Right lung (tissue), 2 donors: ENCODE measurements at regions not wholly inside any gene's neighbourhood (a gene's known extent, or its start where the extent isn't known, plus 50 kb on each side); places are given as distances from the start of the nearest gene placed in this dataset.
A peak's percentile ranks its signal among the peaks of the same experiment; 100 is the strongest.
"Not testable (repeated sequence)": the region's sequence is repeated elsewhere in the genome, so short reads cannot be mapped to it uniquely, and the experiment has no call there.

Experiments used
- DNase-seq, 2 donors: peaks; one replicate each; pipeline ENCODE4 v3.0.0-alpha.2; 2013

DNA sequence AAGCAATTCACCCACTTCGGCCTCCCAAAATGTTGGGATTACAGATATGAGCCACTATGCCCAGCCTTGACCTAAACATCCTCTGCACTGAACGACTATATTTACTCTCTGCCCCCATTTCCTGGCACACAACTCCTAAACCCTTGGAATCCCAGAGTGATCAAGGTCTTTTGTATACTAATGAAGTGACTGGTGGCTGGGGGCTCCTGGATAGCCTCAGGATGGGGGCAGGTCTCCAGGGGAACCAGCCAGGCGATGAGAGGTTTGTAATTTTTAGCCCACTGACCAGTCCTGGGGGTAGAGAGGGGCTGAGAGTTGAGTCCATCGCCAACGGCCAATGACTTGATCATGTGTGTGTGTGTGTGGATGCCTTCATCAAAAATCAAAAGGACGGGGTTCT is 71.1 kb downstream of the FAM50B start:
- no peak for DNase-seq

DNA sequence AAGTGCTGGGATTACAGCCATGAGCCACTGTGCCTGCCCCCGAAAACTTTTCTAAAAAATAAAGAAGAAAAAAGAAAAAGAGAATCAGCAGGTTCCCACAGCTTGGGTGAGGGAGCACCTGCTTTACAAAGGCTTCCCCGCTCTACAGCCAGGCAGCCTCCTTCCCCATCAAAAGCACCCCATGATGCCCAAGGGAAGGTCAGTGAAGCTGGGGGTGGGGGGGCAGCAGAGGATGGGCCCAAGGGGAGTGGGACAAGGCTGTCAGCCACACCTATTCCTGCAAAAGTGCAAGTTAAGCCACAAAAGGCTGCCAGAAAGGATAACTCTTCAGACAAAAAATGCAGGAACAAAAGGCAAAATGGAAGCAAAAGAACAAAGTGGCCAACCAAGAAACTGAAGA is 72.5 kb downstream of the FAM50B start:
- DNase-seq, result no peak

- DNase-seq, result not testable (repeated sequence)
Observed at GRCh38 chr6:3922619-3923018, 73.4 kb downstream of the FAM50B start.

DNA sequence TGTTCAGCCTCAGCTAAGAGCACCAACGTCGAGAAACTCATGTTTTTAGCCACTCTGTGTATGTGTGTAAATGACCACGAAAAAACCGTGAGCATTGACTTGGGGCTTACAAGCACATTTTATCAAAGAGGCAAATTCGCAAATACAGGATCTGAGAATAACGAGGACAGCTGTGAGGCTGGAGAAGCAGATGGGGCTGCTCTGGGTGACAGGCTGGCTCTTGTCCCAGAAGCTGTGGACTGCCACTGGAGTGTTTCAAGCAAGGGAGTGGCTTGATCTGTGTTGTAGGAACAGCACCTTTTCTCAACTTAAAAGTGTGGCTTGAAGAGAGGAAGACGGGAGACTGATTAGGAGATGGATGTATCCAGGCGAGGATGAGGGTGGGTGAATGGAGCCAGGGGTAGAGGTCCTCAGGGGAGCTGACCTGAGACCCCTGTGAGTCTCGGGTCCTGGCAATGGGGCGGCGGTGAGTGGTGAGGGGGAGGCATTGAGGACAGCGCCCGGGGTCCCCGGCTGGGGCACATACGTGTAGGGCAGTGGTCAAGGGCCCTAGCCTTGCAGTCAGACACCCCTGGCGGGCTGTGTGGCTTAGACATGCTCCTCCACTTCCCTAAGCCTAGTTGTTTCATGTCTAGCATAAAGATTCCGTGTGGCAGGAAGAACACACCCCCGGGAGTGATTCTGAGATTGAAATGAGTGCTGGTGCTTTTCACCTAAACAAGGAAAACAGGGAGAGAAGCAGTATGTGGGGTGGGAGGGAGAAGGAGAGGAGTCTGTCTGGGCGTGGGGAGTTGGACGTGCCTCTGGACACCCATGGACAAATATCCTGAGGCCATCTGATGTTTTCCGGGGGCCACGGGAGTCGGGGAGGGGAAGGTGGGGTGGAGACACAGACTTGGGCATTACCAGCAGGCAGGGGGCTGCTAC is 76.3 kb downstream of the FAM50B start:
- DNase-seq, result peak; percentile 44 to 48

GRCh38 chr6:3926150-3926482 is 76.9 kb downstream of the FAM50B start:
- no peak for DNase-seq

- no peak for DNase-seq
Observed at GRCh38 chr6:3928111-3928510, 78.9 kb downstream of the FAM50B start.

- no peak for DNase-seq
Observed at GRCh38 chr6:3929281-3929798, 80.2 kb downstream of the FAM50B start.

DNA sequence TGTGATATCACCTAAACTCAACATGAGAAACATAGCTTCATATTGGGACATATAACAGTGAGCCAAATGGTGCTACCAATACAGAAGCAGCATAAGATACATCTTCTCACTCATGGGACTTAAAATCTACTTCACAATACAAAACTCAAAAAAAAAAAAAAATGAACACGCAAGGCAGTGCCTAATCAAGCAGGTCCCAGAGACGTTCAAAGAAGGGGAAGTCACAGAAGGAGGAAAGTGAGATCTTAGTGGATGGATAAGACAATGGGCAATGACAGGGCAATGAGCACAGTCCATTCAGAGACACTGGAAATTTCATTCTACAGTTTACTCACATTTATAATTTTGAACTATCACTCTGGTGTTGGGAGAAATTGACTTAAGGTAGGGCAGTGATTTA is 88.3 kb downstream of the FAM50B start:
- no peak for DNase-seq

- DNase-seq, result no peak
Observed at GRCh38 chr6:3938715-3939367, 89.7 kb downstream of the FAM50B start.

DNA sequence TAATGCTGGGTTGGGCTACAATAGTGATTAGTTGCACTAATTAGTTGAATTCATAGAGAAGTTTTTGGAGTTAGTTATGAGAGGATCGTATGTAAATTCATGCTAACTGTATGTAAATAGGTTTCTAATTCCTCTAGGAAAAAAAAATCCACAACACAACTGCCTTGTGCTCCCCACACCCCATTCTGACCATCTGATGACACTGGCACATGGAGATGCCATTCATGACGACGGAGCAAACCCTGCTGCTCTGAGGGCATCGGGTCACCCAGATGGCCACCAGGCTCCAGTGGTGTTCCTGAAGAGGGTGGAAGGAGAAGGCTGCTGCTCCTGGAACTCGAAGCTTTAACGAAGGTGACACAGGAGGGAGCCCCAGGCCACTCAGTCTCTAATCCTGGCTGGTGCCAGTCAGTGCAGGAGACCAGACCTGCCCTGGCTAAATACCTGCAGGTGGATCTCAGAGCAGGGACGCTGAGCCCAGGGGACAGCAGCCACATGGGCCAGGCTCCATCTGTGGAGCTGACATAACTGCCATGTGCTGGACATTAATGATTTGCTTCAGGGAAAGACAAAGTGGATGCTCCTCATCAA is 90.3 kb downstream of the FAM50B start:
- DNase-seq, result no peak

DNA sequence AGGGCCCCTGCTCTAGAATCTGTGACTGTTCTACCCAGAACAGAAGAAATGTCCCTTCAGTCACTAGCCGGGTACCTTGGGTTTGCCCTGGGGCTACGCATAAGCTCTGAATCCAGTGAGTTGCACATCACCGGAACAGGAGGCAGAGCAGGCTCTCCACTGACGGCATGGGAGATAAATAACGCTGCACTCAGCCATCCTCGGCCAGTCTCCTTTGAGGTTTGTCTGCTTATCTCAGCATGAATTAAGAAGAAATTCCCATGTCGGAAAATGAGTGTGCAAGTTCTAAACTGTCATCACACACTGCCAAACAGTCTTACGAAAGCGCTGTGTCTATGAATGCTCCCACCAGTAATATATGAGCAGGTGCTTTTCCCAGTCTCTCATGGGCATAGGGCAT is 90.8 kb downstream of the FAM50B start:
- DNase-seq, result no peak

GRCh38 chr6:3940703-3941102 is 91.5 kb downstream of the FAM50B start:
- DNase-seq, result no peak

GRCh38 chr6:3943331-3943765 is 94.2 kb downstream of the FAM50B start:
- peak; percentile 25 to 40 for DNase-seq

DNA sequence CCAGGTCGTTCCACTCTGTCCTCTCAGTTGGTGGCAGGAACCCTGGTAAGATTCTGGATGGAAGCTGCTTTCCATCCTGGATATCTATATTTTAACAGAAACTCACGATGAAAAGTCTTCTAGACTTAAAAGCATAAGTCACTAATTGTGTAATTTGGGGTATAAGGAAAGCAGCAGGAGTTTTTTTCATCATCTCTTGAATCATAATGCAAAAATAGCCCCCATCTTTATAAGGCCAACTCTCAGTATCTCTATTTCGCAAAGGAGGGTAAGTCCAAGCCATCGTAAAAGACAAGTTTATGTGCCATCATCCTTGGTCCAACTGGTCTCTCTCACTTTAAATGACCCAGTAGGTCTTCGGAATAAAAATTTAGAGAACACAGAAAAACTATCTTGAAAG is 95.1 kb downstream of the FAM50B start:
- no peak for DNase-seq

DNA sequence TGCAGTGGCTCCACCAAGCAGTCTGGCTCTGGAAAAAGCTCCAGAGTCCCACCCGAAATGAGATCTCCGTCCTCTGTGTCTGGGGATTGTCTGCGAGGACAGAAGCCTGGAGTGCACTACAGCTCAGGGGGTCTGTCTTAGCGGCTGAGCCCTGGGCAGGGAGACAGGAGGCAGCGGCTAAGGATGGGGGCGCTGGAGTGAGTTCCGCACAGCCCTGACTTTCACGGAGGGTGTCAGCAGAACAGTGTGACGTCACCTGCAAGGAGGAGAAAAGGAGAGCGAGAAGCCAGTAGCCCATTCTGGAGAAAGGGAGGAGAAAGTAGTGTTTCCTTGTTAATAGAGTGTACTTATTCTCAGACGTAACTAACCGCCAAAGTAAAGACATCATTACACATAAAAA is 97.6 kb downstream of the FAM50B start:
- DNase-seq, result no peak

- DNase-seq, result no peak
Observed at GRCh38 chr6:3948866-3949265, 99.7 kb downstream of the FAM50B start.

GRCh38 chr6:3949521-3949920 is 100.3 kb downstream of the FAM50B start:
- DNase-seq, result no peak

DNA sequence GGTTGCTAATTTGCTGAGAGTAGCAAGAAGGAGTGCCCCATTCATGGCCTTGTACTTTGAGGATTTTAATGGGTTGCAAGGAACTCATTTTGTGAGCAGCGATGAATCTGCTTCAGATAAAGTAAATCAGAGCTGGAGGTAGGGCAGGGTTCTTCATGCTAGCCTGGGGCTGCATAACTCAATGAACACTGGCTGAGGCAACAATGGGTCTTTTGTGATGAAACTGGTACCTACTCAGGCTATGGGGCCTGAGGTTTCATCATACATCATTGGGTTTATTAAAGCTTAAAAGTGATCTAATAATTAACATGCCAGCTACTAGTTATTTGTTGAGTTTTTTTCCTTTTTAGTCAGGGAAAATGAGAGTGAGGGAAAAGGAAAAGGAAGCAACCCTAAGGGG is 106.9 kb downstream of the FAM50B start:
- no peak for DNase-seq

GRCh38 chr6:3957321-3957720 is 108.1 kb downstream of the FAM50B start:
- DNase-seq, result no peak

- DNase-seq, result no peak
Observed at GRCh38 chr6:3958255-3958654, 109.1 kb downstream of the FAM50B start.

DNA sequence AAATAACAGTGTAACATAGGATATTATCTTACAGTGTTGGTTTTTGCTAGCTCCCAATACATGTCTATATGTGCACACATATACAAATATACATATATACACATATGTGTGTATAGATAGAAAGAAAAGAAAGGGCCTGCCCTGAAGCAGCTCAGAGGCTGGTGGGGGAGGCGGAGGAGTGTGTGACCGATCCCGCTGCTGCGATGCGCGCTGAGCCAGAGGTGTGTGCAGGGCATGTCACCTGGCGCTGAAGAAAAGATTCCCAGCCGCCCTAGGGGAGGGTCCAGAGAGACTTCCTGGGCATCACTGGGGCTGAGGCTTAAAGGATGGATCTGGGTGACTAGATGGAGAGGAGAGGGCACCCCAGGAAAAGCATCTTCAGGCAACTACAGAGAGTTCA is 110.2 kb downstream of the FAM50B start:
- no peak for DNase-seq

- DNase-seq, result no peak
Observed at GRCh38 chr6:3960754-3961361, 111.7 kb downstream of the FAM50B start.
